Astrocyte (in vitro differentiated cells and primary cell): ENCODE measurements at regions not wholly inside any gene's neighbourhood (a gene's known extent, or its start where the extent isn't known, plus 50 kb on each side); places are given as distances from the start of the nearest gene placed in this dataset.

Source experiments
- DNase-seq: peaks from one replicate; pipeline ENCODE4 v3.0.0-alpha.2; 2010; ENCODE audit warnings: low read depth
- FAIRE-seq: peaks from 2 replicates; lab custom pipeline; 2011; peaks lifted over from hg19 to GRCh38; lab: Jason Lieb, UNC
- H2AFZ ChIP-seq: 2 replicates; pipeline ENCODE4 v1.6.0; 2012; ENCODE audit warnings: low read depth, low read length, inconsistent platforms
- H3K27ac ChIP-seq: 2 replicates; pipeline ENCODE4 v1.5.1; 2011; ENCODE audit warnings: low read depth, low read length, inconsistent platforms
- H3K27me3 ChIP-seq: 2 replicates; pipeline ENCODE4 v1.6.0; 2011; ENCODE audit warnings: low read length, inconsistent platforms; ENCODE audit not compliant: insufficient read depth
- H3K36me3 ChIP-seq: 2 replicates; pipeline ENCODE4 v1.5.1; 2011; ENCODE audit warnings: low read length, inconsistent platforms; ENCODE audit not compliant: insufficient read depth
- H3K4me1 ChIP-seq: 2 replicates; pipeline ENCODE4 v1.5.1; 2011; ENCODE audit warnings: low read length, inconsistent platforms; ENCODE audit not compliant: insufficient read depth
- H3K4me2 ChIP-seq: 2 replicates; pipeline ENCODE4 v1.6.0; 2012; ENCODE audit warnings: low read length, inconsistent platforms
- H3K4me3 ChIP-seq: 2 replicates; pipeline ENCODE4 v1.5.1; 2011; ENCODE audit warnings: low read depth, mild to moderate bottlenecking, low read length, inconsistent platforms; ENCODE audit not compliant: insufficient read depth
- H3K79me2 ChIP-seq: 2 replicates; pipeline ENCODE4 v1.6.0; 2012; ENCODE audit warnings: mild to moderate bottlenecking, low read length, inconsistent platforms; ENCODE audit not compliant: insufficient read depth
- H3K9ac ChIP-seq: 2 replicates; pipeline ENCODE4 v1.6.0; 2012; ENCODE audit warnings: mild to moderate bottlenecking, low read length, inconsistent platforms
- H3K9me3 ChIP-seq: 2 replicates; pipeline ENCODE4 v1.5.1; 2012; ENCODE audit warnings: low read depth, mild to moderate bottlenecking, low read length, inconsistent platforms; ENCODE audit not compliant: insufficient read depth
- H4K20me1 ChIP-seq: 2 replicates; pipeline ENCODE4 v1.6.0; 2012; ENCODE audit warnings: low read length, inconsistent platforms; ENCODE audit not compliant: insufficient read depth
- H3K27ac Mint-ChIP-seq: one replicate; pipeline ENCODE4 v1.8.0; 2021; ENCODE audit warnings: mild to moderate bottlenecking, mixed read lengths; ENCODE audit not compliant: unreplicated experiment
- H3K27me3 Mint-ChIP-seq: one replicate; pipeline ENCODE4 v1.8.0; 2021; ENCODE audit warnings: low read depth, mixed read lengths; ENCODE audit not compliant: unreplicated experiment
- H3K36me3 Mint-ChIP-seq: one replicate; pipeline ENCODE4 v1.8.0; 2021; ENCODE audit warnings: low read depth, mixed read lengths; ENCODE audit not compliant: unreplicated experiment
- H3K4me1 Mint-ChIP-seq: one replicate; pipeline ENCODE4 v1.8.0; 2021; ENCODE audit warnings: low read depth, mixed read lengths; ENCODE audit not compliant: unreplicated experiment
- H3K4me3 Mint-ChIP-seq: one replicate; pipeline ENCODE4 v1.8.0; 2021; ENCODE audit warnings: mild to moderate bottlenecking, moderate library complexity, mixed read lengths; ENCODE audit not compliant: unreplicated experiment
- H3K9me3 Mint-ChIP-seq: one replicate; pipeline ENCODE4 v1.8.0; 2021; ENCODE audit warnings: mild to moderate bottlenecking, mixed read lengths; ENCODE audit not compliant: unreplicated experiment
- CTCF ChIP-seq: IDR thresholded peaks from 2 replicates; pipeline ENCODE4 v1.5.1; 2011; ENCODE audit warnings: low read depth, mild to moderate bottlenecking, inconsistent platforms, low read length, moderate library complexity; ENCODE audit not compliant: insufficient read depth
- EZH2 ChIP-seq: IDR thresholded peaks from 2 replicates; pipeline ENCODE4 v1.6.1; 2012; ENCODE audit warnings: mild to moderate bottlenecking, low read length, inconsistent platforms; ENCODE audit not compliant: insufficient read depth

- no peak for FAIRE-seq
- Histone ChIP-seq H3K27ac (no peak overlapping the region), H3K36me3 (no peaks in the 10 kb centered on the region), H3K27me3 (no peaks in the 10 kb centered on the region), H3K9ac (no peak overlapping the region), H3K79me2 (no peaks in the 10 kb centered on the region), H3K9me3 (no peaks in the 10 kb centered on the region), H2AFZ (no peak overlapping the region), H3K4me3 (no peak overlapping the region), H3K4me1 (peaks cover 3% of the 10 kb centered on the region), H3K4me2 (no peak overlapping the region), H4K20me1 (no peaks in the 10 kb centered on the region)
- no peak overlapping the region for H3K4me3 Mint-ChIP-seq
- H3K9me3 Mint-ChIP-seq = peaks cover 2% of the 10 kb centered on the region
- H3K27ac Mint-ChIP-seq = no peak overlapping the region
- H3K4me1 Mint-ChIP-seq = no peaks in the 10 kb centered on the region
- H3K36me3 Mint-ChIP-seq = no peaks in the 10 kb centered on the region
- no peak for TF ChIP-seq EZH2
- TF ChIP-seq CTCF = no peak
- DNase-seq = no peak
- H3K27me3 Mint-ChIP-seq = no peaks in the 10 kb centered on the region
Observed at GRCh38 chr9:11348366-11348765, 735.6 kb upstream of the PTPRD start.

- no peaks in the 10 kb centered on the region for H3K36me3 ChIP-seq
- no peaks in the 10 kb centered on the region for H3K4me1 Mint-ChIP-seq
- H3K36me3 Mint-ChIP-seq = no peaks in the 10 kb centered on the region
- H3K4me1 ChIP-seq = peaks cover 3% of the 10 kb centered on the region
- no peaks in the 10 kb centered on the region for H4K20me1 ChIP-seq
- H3K27ac ChIP-seq = no peak overlapping the region
- H3K4me3 Mint-ChIP-seq = no peak overlapping the region
- DNase-seq (no peak), FAIRE-seq (no peak)
- no peaks in the 10 kb centered on the region for H3K27me3 ChIP-seq
- no peak overlapping the region for H3K27ac Mint-ChIP-seq
- H3K79me2 ChIP-seq = no peaks in the 10 kb centered on the region
- H3K4me2 ChIP-seq = no peak overlapping the region
- no peak overlapping the region for H2AFZ ChIP-seq
- no peak for TF ChIP-seq EZH2
- no peak for TF ChIP-seq CTCF
- H3K9me3 Mint-ChIP-seq = peaks cover 2% of the 10 kb centered on the region
- no peaks in the 10 kb centered on the region for H3K27me3 Mint-ChIP-seq
- no peaks in the 10 kb centered on the region for H3K9me3 ChIP-seq
- no peak overlapping the region for H3K9ac ChIP-seq
- no peak overlapping the region for H3K4me3 ChIP-seq
Observed at GRCh38 chr9:11349187-11349586, 736.4 kb upstream of the PTPRD start.

- no peaks in the 10 kb centered on the region for H4K20me1 ChIP-seq
- no peaks in the 10 kb centered on the region for H3K9me3 ChIP-seq
- H3K27ac ChIP-seq = no peak overlapping the region
- no peaks in the 10 kb centered on the region for H3K36me3 Mint-ChIP-seq
- H3K9me3 Mint-ChIP-seq = peaks cover 2% of the 10 kb centered on the region
- DNase-seq = no peak
- no peaks in the 10 kb centered on the region for H3K36me3 ChIP-seq
- no peak overlapping the region for H3K4me3 Mint-ChIP-seq
- H3K9ac ChIP-seq = no peak overlapping the region
- H3K27ac Mint-ChIP-seq = no peak overlapping the region
- H3K4me2 ChIP-seq = no peak overlapping the region
- H3K27me3 ChIP-seq = no peaks in the 10 kb centered on the region
- no peaks in the 10 kb centered on the region for H3K4me1 ChIP-seq
- FAIRE-seq = no peak
- peaks cover 4% of the 10 kb centered on the region for H3K4me1 Mint-ChIP-seq
- no peak overlapping the region for H2AFZ ChIP-seq
- no peak for TF ChIP-seq EZH2
- TF ChIP-seq CTCF = no peak
- no peak overlapping the region for H3K4me3 ChIP-seq
- H3K27me3 Mint-ChIP-seq = no peaks in the 10 kb centered on the region
- H3K79me2 ChIP-seq = no peaks in the 10 kb centered on the region
Observed at GRCh38 chr9:11352612-11353011, 739.8 kb upstream of the PTPRD start.
